ENCODE measurements at regions not wholly inside any gene's neighbourhood (a gene's known extent, or its start where the extent isn't known, plus 50 kb on each side); places are given as distances from the start of the nearest gene placed in this dataset.

DNA sequence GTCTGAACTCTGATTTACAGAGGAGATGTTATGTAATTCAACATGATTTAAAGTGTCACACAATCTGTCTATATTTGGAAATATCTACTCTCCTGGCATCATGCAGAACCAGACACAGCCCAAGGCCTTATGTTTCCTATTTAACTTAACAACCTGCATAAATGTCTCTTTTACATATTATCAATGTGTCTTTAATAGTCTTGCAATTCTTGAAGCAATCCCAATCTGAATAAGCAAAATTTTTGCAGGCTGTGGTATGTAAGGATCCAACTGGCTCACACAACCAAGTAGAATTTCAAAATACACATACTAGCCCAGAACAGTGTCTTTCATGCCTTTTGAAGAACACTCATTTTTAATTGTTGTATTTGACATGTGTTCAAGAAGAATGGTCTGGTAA, 443.2 kb downstream of the MAFB start:
- H3K9me2 ChIP-seq (ENCODE audit: low read depth, low read length) = no peaks in the 10 kb centered on the region
- no peaks in the 10 kb centered on the region; the same call in 1 of the 2 replicates for H3K79me2 ChIP-seq (ENCODE audit: insufficient read depth, low read length)
- H3K4me3 ChIP-seq (ENCODE audit: low read depth, low read length, poor library complexity, severe bottlenecking) = no peak overlapping the region
- H3K36me3 ChIP-seq (ENCODE audit: insufficient read depth, low read length) = no peaks in the 10 kb centered on the region
- H3F3A ChIP-seq (ENCODE audit: insufficient read depth, low read length) = no peaks in the 10 kb centered on the region
- no peaks in the 10 kb centered on the region for H3K9me3 ChIP-seq (ENCODE audit: low read length)
- H3K27ac ChIP-seq (ENCODE audit: low read depth, low read length, poor library complexity, severe bottlenecking) = no peak overlapping the region
- no peaks in the 10 kb centered on the region for H3K27me3 ChIP-seq (ENCODE audit: insufficient read depth, low read length)
- H3K9ac ChIP-seq (ENCODE audit: low read length) = no peak overlapping the region
- no peak overlapping the region for H3K4me2 ChIP-seq (ENCODE audit: low read length)
- H2AFZ ChIP-seq (ENCODE audit: low read length) = no peak overlapping the region
- H3K4me1 ChIP-seq (ENCODE audit: insufficient read depth, low read length, severe bottlenecking) = no peaks in the 10 kb centered on the region
- no peaks in the 10 kb centered on the region for H4K20me1 ChIP-seq (ENCODE audit: insufficient read depth, low read length)
- TF ChIP-seq EZH2 (IDR thresholded peaks at IDR 0.05; ENCODE audit: borderline replicate concordance, low read length) = no peak
- TF ChIP-seq, protein P1, sequence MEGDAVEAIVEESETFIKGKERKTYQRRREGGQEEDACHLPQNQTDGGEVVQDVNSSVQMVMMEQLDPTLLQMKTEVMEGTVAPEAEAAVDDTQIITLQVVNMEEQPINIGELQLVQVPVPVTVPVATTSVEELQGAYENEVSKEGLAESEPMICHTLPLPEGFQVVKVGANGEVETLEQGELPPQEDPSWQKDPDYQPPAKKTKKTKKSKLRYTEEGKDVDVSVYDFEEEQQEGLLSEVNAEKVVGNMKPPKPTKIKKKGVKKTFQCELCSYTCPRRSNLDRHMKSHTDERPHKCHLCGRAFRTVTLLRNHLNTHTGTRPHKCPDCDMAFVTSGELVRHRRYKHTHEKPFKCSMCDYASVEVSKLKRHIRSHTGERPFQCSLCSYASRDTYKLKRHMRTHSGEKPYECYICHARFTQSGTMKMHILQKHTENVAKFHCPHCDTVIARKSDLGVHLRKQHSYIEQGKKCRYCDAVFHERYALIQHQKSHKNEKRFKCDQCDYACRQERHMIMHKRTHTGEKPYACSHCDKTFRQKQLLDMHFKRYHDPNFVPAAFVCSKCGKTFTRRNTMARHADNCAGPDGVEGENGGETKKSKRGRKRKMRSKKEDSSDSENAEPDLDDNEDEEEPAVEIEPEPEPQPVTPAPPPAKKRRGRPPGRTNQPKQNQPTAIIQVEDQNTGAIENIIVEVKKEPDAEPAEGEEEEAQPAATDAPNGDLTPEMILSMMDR (IDR thresholded peaks at IDR 0.05; ENCODE audit: low read length) = no peak

DNA sequence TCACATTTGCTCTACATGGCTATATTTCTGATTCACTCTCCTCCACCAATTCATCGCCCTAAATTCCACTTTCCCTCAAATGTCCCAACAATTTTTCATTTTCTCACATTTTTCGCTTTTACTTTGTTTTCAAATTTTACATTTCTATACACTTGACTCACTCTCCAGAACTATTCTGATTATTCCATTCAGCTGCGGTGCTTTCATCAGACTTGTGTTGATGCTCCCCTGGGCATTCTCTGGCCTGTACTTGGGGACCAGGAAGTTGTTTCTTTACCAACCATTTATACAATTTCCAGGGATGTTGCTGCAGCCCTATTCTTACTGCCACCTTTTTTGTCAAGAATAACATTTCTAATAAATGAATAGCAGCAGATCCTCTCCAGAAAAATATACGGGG, 444.8 kb downstream of the MAFB start:
- Histone ChIP-seq H4K20me1 (ENCODE audit: insufficient read depth, low read length) (no peaks in the 10 kb centered on the region), H3K27ac (ENCODE audit: low read depth, low read length, poor library complexity, severe bottlenecking) (no peak overlapping the region), H3K9ac (ENCODE audit: low read length) (no peak overlapping the region), H2AFZ (ENCODE audit: low read length) (no peak overlapping the region), H3K4me2 (ENCODE audit: low read length) (no peak overlapping the region), H3K4me1 (ENCODE audit: insufficient read depth, low read length, severe bottlenecking) (no peaks in the 10 kb centered on the region), H3K79me2 (ENCODE audit: insufficient read depth, low read length) (no peaks in the 10 kb centered on the region; the same call in 1 of the 2 replicates), H3K9me2 (ENCODE audit: low read depth, low read length) (no peaks in the 10 kb centered on the region), H3F3A (ENCODE audit: insufficient read depth, low read length) (no peaks in the 10 kb centered on the region), H3K27me3 (ENCODE audit: insufficient read depth, low read length) (no peaks in the 10 kb centered on the region), H3K36me3 (ENCODE audit: insufficient read depth, low read length) (no peaks in the 10 kb centered on the region), H3K4me3 (ENCODE audit: low read depth, low read length, poor library complexity, severe bottlenecking) (no peak overlapping the region), H3K9me3 (ENCODE audit: low read length) (no peaks in the 10 kb centered on the region)
- TF ChIP-seq, protein P1 (IDR thresholded peaks at IDR 0.05; ENCODE audit: low read length) = no peak
- TF ChIP-seq EZH2 (IDR thresholded peaks at IDR 0.05; ENCODE audit: borderline replicate concordance, low read length) = no peak

DNA sequence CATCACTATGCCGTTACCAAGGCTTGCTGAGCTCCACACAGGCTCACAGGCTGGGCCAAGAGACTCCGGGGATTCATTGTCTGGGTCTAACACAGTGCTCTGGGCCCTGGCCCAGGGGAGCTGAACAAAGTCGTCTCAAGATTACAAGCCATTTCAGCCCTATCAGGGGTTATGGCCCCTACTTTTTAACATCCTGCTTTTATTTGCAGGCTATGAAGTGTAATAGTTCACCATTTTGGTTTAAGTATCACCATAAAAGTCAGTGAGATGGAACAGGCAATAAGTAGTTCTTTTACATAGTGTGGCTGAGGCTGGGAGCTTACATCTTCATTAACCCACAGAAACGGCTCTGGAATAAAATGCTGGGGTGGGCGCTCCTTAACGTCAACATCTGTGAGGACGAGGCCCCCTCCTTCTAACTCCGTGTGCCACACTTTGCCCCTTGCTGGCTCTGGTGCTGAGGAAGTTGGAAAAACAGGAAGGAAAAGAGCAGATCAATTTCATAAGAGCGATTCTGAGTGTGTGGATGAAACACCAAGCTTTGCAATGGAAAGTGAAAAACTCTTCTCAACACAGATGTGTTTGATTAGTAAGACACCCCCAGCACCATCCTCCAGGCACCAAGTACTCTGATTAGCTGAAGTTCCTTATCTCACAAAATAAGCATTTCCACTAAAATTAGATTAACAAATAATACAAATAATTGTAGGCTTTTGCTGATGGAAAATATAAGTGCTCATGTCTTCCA, 447.3 kb downstream of the MAFB start:
- Histone ChIP-seq H3F3A (ENCODE audit: insufficient read depth, low read length) (no peaks in the 10 kb centered on the region), H3K4me1 (ENCODE audit: insufficient read depth, low read length, severe bottlenecking) (no peaks in the 10 kb centered on the region), H3K9me3 (ENCODE audit: low read length) (no peaks in the 10 kb centered on the region), H3K79me2 (ENCODE audit: insufficient read depth, low read length) (no peaks in the 10 kb centered on the region; the same call in 1 of the 2 replicates), H3K4me2 (ENCODE audit: low read length) (no peak overlapping the region), H3K27ac (ENCODE audit: low read depth, low read length, poor library complexity, severe bottlenecking) (no peak overlapping the region), H3K9ac (ENCODE audit: low read length) (no peak overlapping the region), H2AFZ (ENCODE audit: low read length) (no peak overlapping the region), H3K36me3 (ENCODE audit: insufficient read depth, low read length) (no peaks in the 10 kb centered on the region), H3K27me3 (ENCODE audit: insufficient read depth, low read length) (no peaks in the 10 kb centered on the region), H4K20me1 (ENCODE audit: insufficient read depth, low read length) (no peaks in the 10 kb centered on the region), H3K9me2 (ENCODE audit: low read depth, low read length) (no peaks in the 10 kb centered on the region), H3K4me3 (ENCODE audit: low read depth, low read length, poor library complexity, severe bottlenecking) (no peak overlapping the region)
- no peak for TF ChIP-seq EZH2 (IDR thresholded peaks at IDR 0.05; ENCODE audit: borderline replicate concordance, low read length)
- TF ChIP-seq, protein P1 (IDR thresholded peaks at IDR 0.05; ENCODE audit: low read length) = no peak
